ENCODE measurements at regions not wholly inside any gene's neighbourhood (a gene's known extent, or its start where the extent isn't known, plus 50 kb on each side); places are given as distances from the start of the nearest gene placed in this dataset.

DNA sequence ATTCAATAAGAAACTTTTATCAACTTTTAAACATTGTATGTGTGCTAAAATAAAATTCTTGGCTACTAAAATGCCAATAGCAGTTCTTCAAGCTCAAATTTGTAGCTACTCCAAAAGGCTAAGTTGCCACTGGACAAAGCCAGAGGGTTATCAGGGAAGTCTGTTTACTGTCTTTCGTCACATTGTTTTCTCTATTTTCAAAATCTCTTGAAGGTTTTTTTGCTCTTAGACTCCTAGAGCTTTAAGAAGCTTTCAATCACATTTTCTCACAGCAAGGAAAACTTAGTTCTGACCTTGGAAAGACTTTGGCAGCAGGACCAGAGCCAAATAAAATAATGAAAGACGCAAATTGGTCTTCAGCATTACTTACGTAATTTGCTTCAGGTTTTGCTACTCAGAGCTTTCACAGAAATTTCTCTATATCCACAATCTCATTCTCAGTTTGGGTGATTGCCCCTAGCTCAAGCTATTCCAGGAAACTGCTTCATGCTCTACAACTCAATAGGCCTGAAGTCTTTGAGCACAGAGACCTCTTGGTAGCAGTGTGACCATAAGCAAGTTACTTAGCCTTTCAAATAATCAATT is 257.7 kb downstream of the GABRG2 start:
- no peak for DNase-seq

DNA sequence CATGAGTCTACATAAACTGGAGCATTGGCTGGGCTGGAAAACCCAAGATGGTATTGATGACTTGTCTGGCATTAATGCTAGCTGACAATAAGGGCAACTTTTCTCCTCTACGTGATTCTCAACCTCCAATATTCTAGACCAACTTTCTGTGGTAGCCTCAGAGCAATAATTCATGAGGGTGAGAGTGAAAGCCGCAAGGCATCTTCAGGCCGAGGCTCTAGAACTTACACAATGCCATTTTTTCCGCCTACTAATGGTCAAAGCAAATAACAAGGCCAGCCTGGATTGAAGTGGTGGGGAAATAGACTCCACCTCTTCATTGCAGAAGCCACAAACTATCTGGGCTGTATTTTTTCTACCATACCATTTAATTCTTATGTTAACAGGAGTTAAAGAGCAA is 267.4 kb downstream of the GABRG2 start:
- DNase-seq, result no peak

DNA sequence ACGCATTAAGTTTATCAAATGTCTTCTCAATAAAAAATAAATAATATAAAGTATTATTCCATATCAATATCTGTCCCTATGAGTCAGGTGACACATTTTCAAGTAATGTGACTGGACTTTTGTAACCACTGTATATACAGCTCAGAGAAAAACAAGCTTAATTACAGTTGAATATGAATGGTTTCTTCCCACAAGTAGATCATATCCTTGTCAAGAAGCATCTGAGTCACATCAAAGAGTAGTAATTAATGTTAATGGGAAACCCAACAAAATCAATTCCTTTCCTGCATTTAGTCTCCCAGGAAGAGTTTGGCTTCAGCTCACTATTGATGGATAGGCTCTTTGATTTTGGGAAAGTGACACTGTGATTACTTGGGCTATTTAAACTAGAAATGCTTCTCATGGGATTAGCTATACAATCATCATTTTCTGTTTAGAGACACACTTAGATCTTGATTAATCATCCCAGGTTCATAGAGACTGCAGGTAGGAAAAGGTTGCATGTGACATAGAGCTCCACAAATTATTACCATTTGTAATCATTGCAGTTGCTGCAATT is 292.9 kb downstream of the GABRG2 start:
- no peak for DNase-seq

DNA sequence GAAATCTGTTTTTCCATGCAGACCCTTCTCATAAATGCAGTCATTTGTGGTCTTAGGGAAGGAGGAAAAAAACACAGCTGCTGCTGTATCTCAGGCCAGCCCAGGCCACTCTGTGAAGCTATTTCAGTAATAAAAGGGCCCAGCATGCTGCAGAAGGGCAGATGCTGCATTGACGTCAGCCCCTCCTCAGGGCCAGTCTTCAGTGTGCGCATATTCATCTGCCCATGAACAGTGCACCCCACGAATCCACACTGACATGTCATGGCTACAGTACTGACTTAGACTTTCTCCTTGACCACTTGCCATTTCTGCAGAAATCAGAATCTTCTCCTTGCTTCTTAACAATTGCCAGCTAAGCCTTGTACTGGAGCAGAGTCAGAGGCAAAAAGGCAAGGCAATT is 304.7 kb downstream of the GABRG2 start:
- no peak for DNase-seq

DNA sequence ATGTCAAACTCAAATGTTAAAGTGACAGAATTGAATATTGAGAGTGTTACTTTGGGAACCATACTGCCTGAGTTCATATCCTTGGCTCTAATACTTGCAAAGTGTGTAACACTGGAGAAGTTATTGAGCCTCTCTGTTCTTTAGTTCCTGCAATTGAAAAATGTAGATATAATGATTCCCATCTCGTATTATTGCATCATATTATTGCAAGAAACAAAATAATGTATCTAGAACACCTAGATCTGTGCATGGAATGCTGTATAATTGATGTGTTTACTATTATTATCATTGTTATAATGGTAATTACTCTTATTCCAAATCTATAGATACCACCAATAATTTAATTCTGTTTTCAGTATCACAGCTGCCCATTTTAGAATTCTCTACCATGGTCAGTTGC is 310.3 kb downstream of the GABRG2 start:
- DNase-seq, result no peak

- no peak for DNase-seq
These were observed 315.3 kb downstream of the GABRG2 start for GRCh38 chr5:162382839-162383238.

- no peak for DNase-seq
These were observed 316.7 kb downstream of the GABRG2 start for GRCh38 chr5:162384225-162384624.

DNA sequence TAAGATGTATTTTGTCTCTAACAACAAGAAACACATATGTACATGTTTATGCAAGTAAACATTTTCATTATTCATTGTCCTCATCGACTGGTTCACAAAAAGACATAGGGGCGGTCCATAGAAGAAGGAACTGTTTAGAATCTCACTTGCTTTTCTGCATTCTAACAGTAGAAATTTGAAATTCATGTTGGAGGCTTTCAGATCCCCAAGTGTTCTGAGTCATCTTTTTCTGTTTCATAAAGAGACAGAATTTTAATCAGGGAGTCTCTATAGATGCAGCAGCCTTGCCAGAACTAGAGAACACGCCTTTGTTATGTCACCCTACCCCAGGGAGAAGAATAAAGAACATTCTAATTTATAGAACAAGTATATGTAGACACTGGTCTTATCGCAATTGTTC is 324.3 kb downstream of the GABRG2 start:
- no peak for DNase-seq

GRCh38 chr5:162392336-162392735 is 324.8 kb downstream of the GABRG2 start:
- no peak for DNase-seq

DNA sequence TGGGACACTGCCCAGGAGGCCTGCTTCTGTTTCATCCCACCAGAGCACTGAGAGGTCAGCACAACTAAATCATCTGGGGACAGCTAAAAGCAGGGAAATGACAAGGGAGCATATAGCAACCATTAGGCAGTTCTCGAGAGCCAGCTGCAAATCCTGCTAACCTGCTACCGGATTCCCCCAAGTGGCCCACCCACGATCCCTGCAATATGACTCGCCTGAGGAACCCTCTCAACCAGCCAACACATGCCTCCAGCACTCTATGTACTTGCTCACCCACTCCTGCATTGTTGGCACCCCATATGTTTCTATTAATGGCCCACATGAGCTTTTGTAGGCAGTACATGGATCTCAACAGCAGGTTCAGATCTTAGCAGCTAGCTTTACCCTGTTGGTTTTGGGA is 326.0 kb downstream of the GABRG2 start:
- no peak for DNase-seq

DNA sequence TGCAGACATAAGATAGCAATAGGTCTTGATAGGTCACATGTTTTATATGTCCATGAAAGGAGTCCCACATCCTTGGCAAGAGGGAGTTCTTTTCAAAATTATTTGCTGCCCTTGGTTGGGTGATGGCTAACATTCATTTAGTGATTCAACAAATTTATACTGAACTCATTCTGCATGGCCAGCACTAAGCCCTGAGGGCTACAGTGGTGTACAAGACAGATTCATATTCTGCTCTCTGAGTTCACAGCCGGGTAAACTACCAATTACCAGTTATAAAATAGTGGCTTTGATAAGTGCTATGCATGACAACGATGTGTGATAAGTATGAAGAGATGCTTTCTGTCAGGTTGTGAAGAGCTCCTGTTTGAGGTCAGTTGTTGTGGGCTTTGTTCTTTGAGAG is 340.0 kb downstream of the GABRG2 start:
- no peak for DNase-seq

DNA sequence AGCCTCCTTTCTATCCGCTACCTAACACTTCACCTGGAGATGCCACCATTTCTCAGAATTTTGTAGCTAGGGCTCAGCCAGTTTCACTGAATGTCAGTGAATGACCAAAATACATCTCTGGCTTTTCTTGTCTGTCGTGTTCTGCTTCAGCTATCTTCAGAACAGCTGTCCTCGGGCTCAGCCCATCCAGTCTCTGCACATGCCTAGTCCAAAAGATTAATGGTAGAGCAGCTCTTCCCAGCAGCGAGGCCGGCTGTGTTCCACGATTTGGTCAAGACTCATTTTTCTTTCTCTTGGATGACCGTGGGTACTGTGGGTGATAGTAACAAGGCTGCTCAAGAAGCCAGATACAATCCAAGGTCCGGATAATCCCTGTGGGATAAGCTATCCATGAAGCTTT is 342.8 kb downstream of the GABRG2 start:
- no peak for DNase-seq

GRCh38 chr5:162429142-162429541 is 361.6 kb downstream of the GABRG2 start:
- no peak for DNase-seq

DNA sequence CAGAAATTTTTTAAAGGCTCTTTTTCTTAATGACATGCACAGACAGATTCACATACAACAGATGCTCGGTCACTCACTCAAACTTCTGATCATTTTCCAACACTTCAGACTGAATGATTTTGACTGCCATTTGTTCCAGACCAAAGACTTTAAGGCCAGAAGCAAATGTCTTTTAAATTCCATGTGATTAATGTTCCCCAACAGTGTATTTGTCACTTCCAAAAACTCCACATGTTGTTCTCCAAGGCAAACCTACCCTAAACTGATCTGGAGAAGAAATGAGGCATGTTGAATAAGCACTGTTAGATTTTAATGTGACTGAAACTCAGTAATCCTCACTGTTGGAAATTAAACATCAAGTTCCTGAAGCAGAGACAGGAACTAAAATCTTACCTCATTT is 366.7 kb downstream of the GABRG2 start:
- no peak for DNase-seq

DNA sequence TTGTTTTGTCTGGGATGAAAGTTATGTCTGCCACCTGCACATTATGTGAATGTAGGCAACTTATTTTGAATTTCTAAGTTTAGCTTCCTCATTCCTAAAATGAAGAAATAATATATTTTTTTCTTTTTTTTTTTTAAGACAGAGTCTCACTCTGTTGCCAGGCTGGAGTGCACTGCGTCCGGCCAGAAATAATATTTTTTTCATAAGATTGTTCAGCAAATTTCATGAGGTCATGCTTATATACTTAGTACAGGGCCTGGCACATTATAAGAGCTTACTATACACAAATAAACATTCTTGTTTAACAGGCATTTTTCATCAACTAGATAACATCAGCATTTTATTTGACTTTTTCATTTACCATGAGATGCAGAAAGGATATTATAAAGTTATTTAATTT is 368.5 kb downstream of the GABRG2 start:
- DNase-seq, result no peak

GRCh38 chr5:162444129-162444762 is 376.7 kb downstream of the GABRG2 start:
- no peak for DNase-seq

DNA sequence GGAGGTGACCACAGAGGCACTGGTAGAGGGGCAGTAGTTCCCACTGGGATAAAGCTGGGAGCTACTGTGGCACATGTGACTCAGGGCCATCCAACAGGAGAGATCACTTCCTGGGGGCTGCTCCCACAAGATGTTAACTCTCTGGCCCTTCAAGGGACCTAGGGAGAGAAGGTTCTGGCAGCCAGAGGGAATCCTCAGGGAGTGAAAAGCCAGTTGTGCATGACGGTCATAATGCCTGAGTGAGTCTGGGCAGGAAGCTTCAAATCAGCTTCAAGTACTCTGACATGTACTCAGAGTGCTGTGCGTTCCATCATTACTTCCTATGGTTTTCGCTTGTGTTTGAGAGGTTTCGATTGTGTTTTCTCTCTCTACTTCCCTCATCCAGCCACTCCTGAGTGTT is 388.5 kb downstream of the GABRG2 start:
- DNase-seq, result no peak

- DNase-seq, result no peak
These were observed 398.4 kb downstream of the GABRG2 start for GRCh38 chr5:162466011-162466410.

- no peak for DNase-seq
These were observed 405.6 kb downstream of the GABRG2 start for GRCh38 chr5:162473041-162473714.

- DNase-seq, result no peak
These were observed 406.7 kb downstream of the GABRG2 start for GRCh38 chr5:162474239-162474638.

DNA sequence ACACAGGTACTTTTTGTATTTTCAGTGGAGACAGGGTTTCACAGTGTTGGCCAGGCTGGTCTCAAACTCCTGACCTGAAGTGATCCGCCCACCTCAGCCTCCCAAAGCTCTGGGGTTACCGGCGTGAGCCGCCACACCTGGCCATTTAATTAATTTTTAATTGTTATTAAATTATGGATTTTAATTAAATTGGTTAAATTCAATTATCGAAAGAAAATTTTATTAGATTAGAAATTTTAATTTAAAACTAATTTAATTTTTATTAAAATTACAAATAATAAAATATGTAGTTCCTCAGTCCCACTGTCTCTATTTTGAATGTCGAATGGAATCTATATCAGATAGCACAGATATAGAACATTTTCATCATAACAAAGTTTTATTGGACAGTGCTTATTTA is 416.5 kb downstream of the GABRG2 start:
- DNase-seq, result no peak

- DNase-seq, result no peak
These were observed 417.4 kb downstream of the GABRG2 start for GRCh38 chr5:162484986-162485385.

DNA sequence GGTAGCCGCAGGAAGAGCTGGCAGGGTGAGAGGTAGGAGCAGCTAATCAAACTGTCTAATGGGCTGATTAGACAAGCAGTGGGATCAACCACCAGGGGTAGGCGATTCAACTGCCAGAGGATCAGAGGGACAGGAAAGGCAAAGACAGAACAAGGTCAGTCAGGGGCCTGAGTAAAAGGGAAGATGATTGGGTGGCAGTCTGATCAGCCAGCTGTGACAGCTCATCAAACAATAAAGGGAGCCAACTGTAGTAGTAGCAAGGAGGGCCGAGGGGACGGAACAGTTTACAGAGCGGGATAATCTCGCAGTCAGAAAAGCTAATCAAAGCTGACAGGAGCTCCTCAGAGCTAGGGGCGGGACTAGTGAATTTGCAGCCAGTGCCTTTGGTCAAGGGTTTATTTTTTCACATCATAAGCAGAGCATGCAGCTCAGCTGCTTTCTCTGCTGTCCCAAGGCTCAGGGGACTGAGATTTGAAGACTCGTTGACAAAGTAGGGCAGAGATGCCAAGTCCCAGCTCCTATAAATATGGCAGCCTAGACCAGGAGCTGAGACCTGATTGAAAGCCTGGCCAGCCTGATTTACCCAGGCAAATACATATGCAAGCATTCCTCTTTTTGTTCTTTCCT is 418.2 kb downstream of the GABRG2 start:
- no peak for DNase-seq
